Central memory CD8-positive, alpha-beta T cell (primary cell): ENCODE measurements at regions not wholly inside any gene's neighbourhood (a gene's known extent, or its start where the extent isn't known, plus 50 kb on each side); places are given as distances from the start of the nearest gene placed in this dataset.
"Not testable (repeated sequence)": the region's sequence is repeated elsewhere in the genome, so short reads cannot be mapped to it uniquely, and the experiment has no call there.

Source experiments
- ATAC-seq: fragments of 150-1000 bp; cut with Tn5 transposase; replicated peaks from 2 replicates; pipeline ENCODE4 v1.10.0; 2022; ENCODE audit warnings: mild to moderate bottlenecking, moderate FRiP score, moderate number of reproducible peaks; ENCODE audit not compliant: poor library complexity, severe bottlenecking; ENCODE audit errors: extremely low read depth
- DNase-seq, 2 donors: peaks; one replicate each; pipeline ENCODE4 v3.0.0; 2021; ENCODE audit warnings: low spot score in 2 of 2
- H3K27ac Mint-ChIP-seq: one replicate; pipeline ENCODE4 v1.8.0; 2022; ENCODE audit warnings: low read depth, mild to moderate bottlenecking, moderate library complexity, mixed read lengths
- H3K27me3 Mint-ChIP-seq: one replicate; pipeline ENCODE4 v1.8.0; 2022; ENCODE audit warnings: mixed read lengths
- H3K36me3 Mint-ChIP-seq: one replicate; pipeline ENCODE4 v1.8.0; 2022; ENCODE audit warnings: mild to moderate bottlenecking, moderate library complexity, mixed read lengths; ENCODE audit not compliant: insufficient read depth
- H3K4me1 Mint-ChIP-seq: one replicate; pipeline ENCODE4 v1.8.0; 2022; ENCODE audit warnings: mixed read lengths
- H3K4me3 Mint-ChIP-seq: one replicate; pipeline ENCODE4 v1.8.0; 2022; ENCODE audit warnings: mild to moderate bottlenecking, moderate library complexity, mixed read lengths
- H3K9me3 Mint-ChIP-seq: one replicate; pipeline ENCODE4 v1.8.0; 2022; ENCODE audit warnings: mixed read lengths

- Mint-ChIP-seq H3K4me1 (no peaks in the 10 kb centered on the region), H3K4me3 (no peak overlapping the region), H3K36me3 (no peaks in the 10 kb centered on the region), H3K27me3 (peaks cover 35% of the 10 kb centered on the region), H3K9me3 (peaks cover 8% of the 10 kb centered on the region), H3K27ac (no peak overlapping the region)
- ATAC-seq (no peak), DNase-seq (no peak)
Measured at GRCh38 chr16:58859958-58860669, 126.0 kb upstream of the GOT2 start.

- not testable (repeated sequence) for H3K36me3 Mint-ChIP-seq, H3K9me3 Mint-ChIP-seq, DNase-seq, H3K27ac Mint-ChIP-seq, H3K4me3 Mint-ChIP-seq, ATAC-seq, H3K4me1 Mint-ChIP-seq
- peaks cover 40% of the 10 kb centered on the region for H3K27me3 Mint-ChIP-seq
Measured at GRCh38 chr16:58858577-58858976, 124.5 kb upstream of the GOT2 start.

GRCh38 chr16:58855291-58855863, 121.3 kb upstream of the GOT2 start:
- Mint-ChIP-seq H3K4me1 (no peaks in the 10 kb centered on the region), H3K27me3 (peaks cover 52% of the 10 kb centered on the region), H3K4me3 (no peak overlapping the region), H3K27ac (no peak overlapping the region), H3K36me3 (no peaks in the 10 kb centered on the region), H3K9me3 (peaks cover 4% of the 10 kb centered on the region)
- DNase-seq (no peak), ATAC-seq (no peak)

GRCh38 chr16:58853854-58854791, 120.0 kb upstream of the GOT2 start:
- peaks cover 4% of the 10 kb centered on the region for H3K9me3 Mint-ChIP-seq
- H3K4me1 Mint-ChIP-seq = no peaks in the 10 kb centered on the region
- DNase-seq (no peak), ATAC-seq (no peak)
- H3K4me3 Mint-ChIP-seq = no peak overlapping the region
- no peaks in the 10 kb centered on the region for H3K36me3 Mint-ChIP-seq
- peaks cover 56% of the 10 kb centered on the region for H3K27me3 Mint-ChIP-seq
- no peak overlapping the region for H3K27ac Mint-ChIP-seq

GRCh38 chr16:58850678-58851020, 116.5 kb upstream of the GOT2 start:
- no peaks in the 10 kb centered on the region for H3K9me3 Mint-ChIP-seq

GRCh38 chr16:58850019-58850677, 116.0 kb upstream of the GOT2 start:
- ATAC-seq (no peak), DNase-seq (no peak)
- no peaks in the 10 kb centered on the region for H3K36me3 Mint-ChIP-seq
- no peaks in the 10 kb centered on the region for H3K4me1 Mint-ChIP-seq
- peaks cover 33% of the 10 kb centered on the region for H3K27me3 Mint-ChIP-seq
- no peak overlapping the region for H3K4me3 Mint-ChIP-seq
- H3K9me3 Mint-ChIP-seq = no peaks in the 10 kb centered on the region
- H3K27ac Mint-ChIP-seq = no peak overlapping the region

More at GRCh38 chr16:58850678-58851020, 116.5 kb upstream of the GOT2 start:
- Mint-ChIP-seq H3K4me1 (no peaks in the 10 kb centered on the region), H3K27me3 (peaks cover 38% of the 10 kb centered on the region), H3K27ac (no peak overlapping the region), H3K36me3 (no peaks in the 10 kb centered on the region), H3K4me3 (no peak overlapping the region)
- DNase-seq = no peak
- ATAC-seq = no peak

- Mint-ChIP-seq H3K36me3 (no peaks in the 10 kb centered on the region), H3K9me3 (no peaks in the 10 kb centered on the region), H3K27ac (no peak overlapping the region), H3K4me3 (no peak overlapping the region), H3K27me3 (peaks cover 27% of the 10 kb centered on the region), H3K4me1 (no peaks in the 10 kb centered on the region)
- ATAC-seq = no peak
- DNase-seq = no peak
Measured at GRCh38 chr16:58848662-58849002, 114.5 kb upstream of the GOT2 start.

- Mint-ChIP-seq H3K9me3 (no peaks in the 10 kb centered on the region), H3K27ac (no peak overlapping the region)
Measured at GRCh38 chr16:58847902-58848661, 114.0 kb upstream of the GOT2 start.

GRCh38 chr16:58846226-58846625, 112.1 kb upstream of the GOT2 start:
- not testable (repeated sequence) for H3K27ac Mint-ChIP-seq, ATAC-seq, DNase-seq, H3K4me1 Mint-ChIP-seq, H3K4me3 Mint-ChIP-seq, H3K36me3 Mint-ChIP-seq, H3K9me3 Mint-ChIP-seq
- peaks cover 12% of the 10 kb centered on the region for H3K27me3 Mint-ChIP-seq

More at GRCh38 chr16:58847902-58848661, 114.0 kb upstream of the GOT2 start:
- ATAC-seq (no peak), DNase-seq (no peak)
- no peak overlapping the region for H3K4me3 Mint-ChIP-seq
- H3K27me3 Mint-ChIP-seq = peaks cover 25% of the 10 kb centered on the region
- no peaks in the 10 kb centered on the region for H3K4me1 Mint-ChIP-seq
- H3K36me3 Mint-ChIP-seq = no peaks in the 10 kb centered on the region

GRCh38 chr16:58843675-58844074, 109.6 kb upstream of the GOT2 start:
- H3K27ac Mint-ChIP-seq = no peak overlapping the region
- no peaks in the 10 kb centered on the region for H3K27me3 Mint-ChIP-seq
- DNase-seq = no peak
- H3K36me3 Mint-ChIP-seq = no peaks in the 10 kb centered on the region
- no peaks in the 10 kb centered on the region for H3K9me3 Mint-ChIP-seq
- no peak for ATAC-seq
- H3K4me3 Mint-ChIP-seq = no peak overlapping the region
- no peaks in the 10 kb centered on the region for H3K4me1 Mint-ChIP-seq

- H3K4me1 Mint-ChIP-seq = no peaks in the 10 kb centered on the region
- H3K36me3 Mint-ChIP-seq = no peaks in the 10 kb centered on the region
- no peak for ATAC-seq
- no peak overlapping the region for H3K27ac Mint-ChIP-seq
- no peak overlapping the region for H3K4me3 Mint-ChIP-seq
- peaks cover 6% of the 10 kb centered on the region for H3K27me3 Mint-ChIP-seq
- no peak for DNase-seq
- H3K9me3 Mint-ChIP-seq = no peaks in the 10 kb centered on the region
Measured at GRCh38 chr16:58842746-58843145, 108.6 kb upstream of the GOT2 start.

GRCh38 chr16:58842156-58842555, 108.0 kb upstream of the GOT2 start:
- Mint-ChIP-seq H3K36me3 (no peaks in the 10 kb centered on the region), H3K4me1 (no peaks in the 10 kb centered on the region), H3K4me3 (no peak overlapping the region), H3K9me3 (no peaks in the 10 kb centered on the region), H3K27me3 (peaks cover 9% of the 10 kb centered on the region), H3K27ac (no peak overlapping the region)
- ATAC-seq = no peak
- no peak for DNase-seq
